Stomach smooth muscle (tissue), 2 donors: ENCODE measurements at regions not wholly inside any gene's neighbourhood (a gene's known extent, or its start where the extent isn't known, plus 50 kb on each side); places are given as distances from the start of the nearest gene placed in this dataset.

Experiments
- H3K27ac ChIP-seq: one replicate; pipeline ENCODE4 v1.7.0; 2013; ENCODE audit warnings: mild to moderate bottlenecking, low read length, inconsistent platforms
- H3K27me3 ChIP-seq, 2 donors: one replicate each; pipeline ENCODE4 v1.7.0; 2013; ENCODE audit warnings: low read length in 2 of 2; ENCODE audit not compliant: insufficient read depth in 2 of 2, control insufficient read depth in 1 of 2
- H3K36me3 ChIP-seq, 2 donors: one replicate each; pipeline ENCODE4 v1.7.0; 2013; ENCODE audit warnings: low read length in 2 of 2; ENCODE audit not compliant: control insufficient read depth in 2 of 2, insufficient read depth in 2 of 2
- H3K4me1 ChIP-seq: one replicate; pipeline ENCODE4 v1.7.0; 2013; ENCODE audit warnings: low read length; ENCODE audit not compliant: control insufficient read depth, insufficient read depth
- H3K4me3 ChIP-seq, 2 donors: one replicate each; pipeline ENCODE4 v1.7.0; 2013; ENCODE audit warnings: low read length in 2 of 2
- H3K9ac ChIP-seq, 2 donors: one replicate each; pipeline ENCODE4 v1.7.0; 2013; ENCODE audit warnings: low read length in 2 of 2, mild to moderate bottlenecking in 1 of 2
- H3K9me3 ChIP-seq, 2 donors: one replicate each; pipeline ENCODE4 v1.7.0; 2013; ENCODE audit warnings: low read length in 2 of 2; ENCODE audit not compliant: control insufficient read depth in 2 of 2
- donor health status: healthy.
- donor health status: Pancreatic carcinoma.

DNA sequence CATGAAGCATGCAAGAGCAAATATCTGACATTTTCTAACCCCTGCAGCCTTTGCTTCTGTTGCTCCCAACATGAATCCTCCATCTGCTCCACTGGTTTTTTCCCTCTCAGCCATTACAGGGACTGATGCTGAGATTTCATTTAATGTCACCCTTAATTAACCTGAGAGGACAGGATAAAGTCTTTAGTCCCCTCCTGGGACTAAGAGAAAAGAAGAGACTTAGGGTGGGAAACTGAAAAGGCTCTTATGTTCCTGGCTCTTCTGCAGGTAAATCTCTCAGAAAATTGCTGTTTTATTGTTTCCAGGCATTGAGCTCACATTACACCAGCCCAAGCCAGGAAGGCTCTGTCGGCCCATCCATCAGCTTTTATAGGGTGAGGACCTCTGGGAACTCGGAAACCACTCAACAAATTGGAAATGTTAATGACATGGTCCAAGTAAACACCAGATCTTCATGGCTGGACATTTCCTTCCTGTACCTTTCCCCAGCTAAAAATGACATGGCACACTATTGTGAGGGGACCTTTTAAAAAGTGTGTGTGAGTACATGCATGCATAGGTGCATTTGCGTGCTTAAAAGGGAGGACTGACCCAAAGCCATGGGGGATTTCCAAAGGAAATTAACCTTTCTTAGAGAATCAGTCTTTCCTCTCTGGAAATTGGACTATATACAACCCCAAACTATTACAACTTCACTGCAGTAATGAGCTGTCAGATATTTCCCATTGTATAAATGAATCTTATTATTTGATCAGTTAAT is 408.1 kb upstream of the TMTC1 start:
- no peaks in the 10 kb centered on the region for H3K4me1 ChIP-seq
- H3K27me3 ChIP-seq = no peaks in the 10 kb centered on the region
- no peak overlapping the region for H3K9ac ChIP-seq
- no peak overlapping the region for H3K27ac ChIP-seq
- no peaks in the 10 kb centered on the region for H3K9me3 ChIP-seq
- H3K4me3 ChIP-seq = no peak overlapping the region
- H3K36me3 ChIP-seq = no peaks in the 10 kb centered on the region

DNA sequence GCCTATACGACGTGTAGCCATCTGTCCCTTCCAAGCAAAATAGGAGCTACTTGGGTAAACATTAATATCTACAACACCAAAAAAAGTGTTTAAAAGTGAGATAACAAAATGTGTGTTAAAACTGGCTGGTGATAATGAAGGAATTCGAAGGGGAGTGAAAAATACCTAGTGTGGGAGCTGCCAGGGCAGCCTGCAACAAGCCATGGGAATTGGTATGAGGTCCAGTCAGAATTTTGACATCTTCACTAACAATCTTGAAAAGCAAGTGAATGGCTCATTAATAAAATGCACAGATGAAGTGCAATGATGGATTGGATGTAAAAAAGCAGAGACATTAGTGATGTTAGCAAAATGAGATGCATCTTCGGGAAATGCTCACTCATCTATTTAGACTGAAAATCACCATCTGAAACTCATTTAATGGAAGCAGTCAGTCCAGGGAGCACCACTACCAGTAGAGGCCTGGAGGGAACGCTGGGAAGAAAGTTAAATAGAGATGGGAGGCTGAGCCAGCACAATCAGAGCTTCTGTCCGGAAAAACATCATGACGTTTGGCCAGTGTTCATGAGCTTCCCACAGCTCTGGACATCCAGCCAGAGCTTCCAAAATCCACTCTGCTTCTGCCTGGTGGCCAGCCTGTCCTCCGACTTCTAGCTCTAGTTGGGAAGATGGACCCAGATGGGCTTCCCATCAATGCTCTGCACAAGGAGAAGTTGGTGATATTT is 405.0 kb upstream of the TMTC1 start:
- no peak overlapping the region for H3K27ac ChIP-seq

DNA sequence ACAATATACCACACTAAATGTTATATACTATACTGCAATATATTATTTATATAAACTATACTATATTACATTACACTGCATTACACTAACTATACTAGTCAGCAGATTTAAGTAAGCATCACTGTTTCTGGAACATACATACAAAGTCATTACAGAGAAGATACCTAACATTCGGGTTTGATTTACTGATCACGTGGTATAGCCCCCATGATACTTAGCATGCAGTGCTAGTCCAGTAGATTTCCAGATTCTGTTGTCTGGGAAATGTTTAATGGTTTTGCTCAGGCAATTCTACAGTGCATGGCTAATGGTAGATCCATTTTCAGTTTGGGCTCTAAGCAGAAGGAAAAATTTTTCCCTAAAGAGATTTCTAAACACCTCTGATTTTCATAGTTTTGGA is 403.7 kb upstream of the TMTC1 start:
- no peaks in the 10 kb centered on the region for H3K4me1 ChIP-seq
- no peaks in the 10 kb centered on the region for H3K27me3 ChIP-seq
- no peak overlapping the region for H3K4me3 ChIP-seq

More for the DNA sequence above, 405.0 kb upstream of the TMTC1 start:
- Histone ChIP-seq H3K9ac (no peak overlapping the region), H3K4me3 (no peak overlapping the region), H3K36me3 (no peaks in the 10 kb centered on the region), H3K4me1 (no peaks in the 10 kb centered on the region), H3K27me3 (no peaks in the 10 kb centered on the region), H3K9me3 (no peaks in the 10 kb centered on the region)

DNA sequence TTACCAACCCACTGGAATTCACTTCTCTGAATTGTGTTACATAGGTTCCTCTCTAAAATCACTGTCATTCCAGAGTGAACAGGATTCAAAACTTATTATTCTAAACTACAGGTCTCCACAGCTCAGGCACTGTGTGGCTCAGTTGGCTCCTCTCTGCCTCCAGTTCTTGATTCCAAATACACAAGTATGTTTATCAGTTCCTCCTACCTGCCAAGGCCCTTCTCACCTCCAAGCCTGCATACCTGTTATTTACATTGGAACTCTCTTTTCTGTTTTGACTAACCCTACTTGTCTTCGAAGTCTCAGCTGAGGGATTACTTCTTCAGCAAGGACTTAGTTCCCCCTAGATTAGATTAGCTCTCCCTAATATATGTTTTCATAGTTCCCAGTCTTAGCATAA is 397.6 kb upstream of the TMTC1 start:
- no peaks in the 10 kb centered on the region for H3K9me3 ChIP-seq
- H3K27ac ChIP-seq = no peak overlapping the region
- no peaks in the 10 kb centered on the region for H3K27me3 ChIP-seq
- no peak overlapping the region for H3K9ac ChIP-seq
- H3K4me3 ChIP-seq = no peak overlapping the region
- no peaks in the 10 kb centered on the region for H3K36me3 ChIP-seq
- no peaks in the 10 kb centered on the region for H3K4me1 ChIP-seq

More for the DNA sequence above, 403.7 kb upstream of the TMTC1 start:
- H3K9me3 ChIP-seq = no peaks in the 10 kb centered on the region
- no peak overlapping the region for H3K9ac ChIP-seq
- H3K27ac ChIP-seq = no peak overlapping the region
- H3K36me3 ChIP-seq = no peaks in the 10 kb centered on the region

DNA sequence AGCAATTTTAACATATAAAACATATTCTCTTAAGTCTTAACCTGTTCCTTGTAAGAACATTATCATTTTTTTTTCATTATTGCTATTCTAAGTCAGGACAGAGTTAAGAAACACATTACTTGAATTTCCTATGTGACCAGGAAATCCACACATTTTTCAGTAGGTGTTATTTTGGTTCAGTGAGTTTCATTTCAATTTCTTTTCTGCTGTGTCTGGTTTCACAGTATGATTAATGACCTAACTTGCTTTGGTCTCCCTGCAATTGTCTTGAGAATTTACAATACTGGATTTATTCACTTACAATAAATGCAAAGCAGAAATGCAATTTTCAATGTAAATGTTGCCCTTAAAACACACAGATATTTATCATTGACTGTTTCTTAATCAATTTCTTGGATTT is 396.9 kb upstream of the TMTC1 start:
- no peaks in the 10 kb centered on the region for H3K36me3 ChIP-seq
- H3K27me3 ChIP-seq = no peaks in the 10 kb centered on the region
- no peaks in the 10 kb centered on the region for H3K4me1 ChIP-seq
- no peaks in the 10 kb centered on the region for H3K9me3 ChIP-seq
- no peak overlapping the region for H3K9ac ChIP-seq
- H3K4me3 ChIP-seq = no peak overlapping the region
- no peak overlapping the region for H3K27ac ChIP-seq

DNA sequence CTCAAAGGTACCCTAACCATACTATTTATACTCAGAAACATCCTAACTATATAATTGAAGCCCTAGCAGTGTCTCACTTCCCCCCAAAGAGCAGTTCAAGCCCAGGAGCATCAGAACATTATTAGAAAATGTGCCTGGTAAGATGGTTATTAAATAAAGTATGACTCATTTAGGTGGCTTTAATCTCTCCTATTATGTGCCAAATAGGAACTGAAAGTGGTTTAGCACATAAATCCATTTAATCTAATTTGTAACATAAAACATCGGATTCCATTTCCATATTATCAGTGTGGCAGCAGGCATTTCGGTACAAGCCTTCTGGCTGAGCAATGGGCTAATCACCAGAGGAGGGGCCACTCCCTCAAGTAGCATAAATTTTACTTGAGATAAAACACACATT is 395.2 kb upstream of the TMTC1 start:
- H3K9me3 ChIP-seq = no peaks in the 10 kb centered on the region
- H3K27me3 ChIP-seq = no peaks in the 10 kb centered on the region
- H3K9ac ChIP-seq = no peak overlapping the region
- no peaks in the 10 kb centered on the region for H3K4me1 ChIP-seq
- H3K27ac ChIP-seq = no peak overlapping the region
- H3K4me3 ChIP-seq = no peak overlapping the region
- H3K36me3 ChIP-seq = no peaks in the 10 kb centered on the region

DNA sequence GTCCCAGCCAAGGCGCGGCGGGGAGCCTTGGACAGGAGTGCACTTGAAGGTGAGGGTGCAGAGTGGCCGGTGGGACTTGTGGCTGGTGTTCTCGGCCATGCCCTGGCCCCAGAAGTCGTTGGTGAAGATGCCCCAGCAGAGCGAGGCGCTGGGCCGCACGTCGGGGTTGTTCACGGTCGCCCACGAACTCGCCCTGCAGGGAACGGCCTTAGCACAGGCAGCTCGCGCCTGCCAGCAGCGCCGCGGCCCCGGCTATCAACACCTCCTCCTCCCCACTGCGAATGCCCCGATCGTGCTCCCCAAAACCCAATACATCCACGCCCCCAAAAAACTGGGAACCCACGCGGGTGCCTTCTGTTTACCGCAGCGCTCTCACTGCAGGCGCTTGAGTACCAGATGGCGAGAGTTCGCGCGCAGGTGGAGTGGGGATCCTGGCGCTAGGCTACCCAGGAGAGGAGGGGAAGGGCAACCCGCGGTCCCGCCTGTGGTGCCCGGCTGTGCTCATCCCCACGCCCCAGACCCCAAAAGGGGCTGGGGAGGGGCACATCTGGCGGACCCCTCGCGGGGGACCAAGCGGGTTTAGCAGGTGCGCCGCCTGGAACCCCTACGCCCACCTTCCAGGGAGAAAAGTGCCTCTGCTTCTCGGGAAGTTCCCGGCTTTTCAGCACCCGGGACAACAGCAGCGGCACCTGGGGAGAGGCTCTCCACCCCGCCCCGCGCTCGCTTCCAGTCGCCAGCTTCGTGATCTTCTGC is 386.3 kb upstream of the TMTC1 start:
- Histone ChIP-seq H3K9me3 (no peaks in the 10 kb centered on the region), H3K36me3 (no peaks in the 10 kb centered on the region), H3K4me3 (no peak overlapping the region), H3K27me3 (peaks cover 0 to 12% of the 10 kb centered on the region in 2 donors), H3K9ac (no peak overlapping the region), H3K27ac (no peak overlapping the region), H3K4me1 (peaks cover 1% of the 10 kb centered on the region)

DNA sequence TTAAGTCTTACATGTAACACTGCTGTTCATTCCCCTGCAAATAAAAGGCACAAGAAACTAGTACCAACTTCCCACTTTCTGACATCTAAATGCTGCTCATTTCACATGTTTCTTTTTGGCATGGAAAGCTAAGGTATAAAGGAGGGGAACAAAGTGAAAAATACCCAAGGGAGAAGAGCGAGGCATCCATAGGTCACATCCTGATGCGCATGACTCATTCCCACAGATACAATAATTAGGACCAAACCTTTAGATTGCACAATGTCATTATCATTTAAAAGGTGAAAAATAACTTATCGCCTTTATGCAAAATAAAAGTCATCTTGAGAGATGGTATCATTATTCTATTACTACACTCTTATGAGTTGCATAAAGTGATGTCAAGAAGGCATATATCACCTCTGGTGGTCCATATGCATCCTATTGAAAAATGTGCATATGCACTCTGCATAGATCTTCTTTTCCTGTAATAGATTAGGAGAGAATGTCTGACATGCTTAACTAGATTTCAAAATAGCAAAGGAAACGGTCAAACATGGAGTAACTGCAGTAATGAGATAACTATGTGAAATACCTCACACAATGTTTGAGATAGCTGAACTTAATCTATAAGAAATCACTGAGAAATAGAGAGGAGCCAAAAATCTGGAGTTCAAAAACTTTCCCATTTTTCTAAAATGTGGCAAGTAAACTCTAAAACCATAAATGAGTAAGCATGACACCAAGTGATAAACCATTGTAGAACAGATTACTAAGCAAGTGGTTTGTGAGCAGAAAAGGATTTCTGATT is 382.5 kb upstream of the TMTC1 start:
- Histone ChIP-seq H3K36me3 (no peaks in the 10 kb centered on the region), H3K9me3 (no peaks in the 10 kb centered on the region), H3K4me3 (no peak overlapping the region), H3K4me1 (peaks cover 6% of the 10 kb centered on the region), H3K27me3 (peaks cover 0 to 12% of the 10 kb centered on the region in 2 donors), H3K27ac (no peak overlapping the region), H3K9ac (no peak overlapping the region)

DNA sequence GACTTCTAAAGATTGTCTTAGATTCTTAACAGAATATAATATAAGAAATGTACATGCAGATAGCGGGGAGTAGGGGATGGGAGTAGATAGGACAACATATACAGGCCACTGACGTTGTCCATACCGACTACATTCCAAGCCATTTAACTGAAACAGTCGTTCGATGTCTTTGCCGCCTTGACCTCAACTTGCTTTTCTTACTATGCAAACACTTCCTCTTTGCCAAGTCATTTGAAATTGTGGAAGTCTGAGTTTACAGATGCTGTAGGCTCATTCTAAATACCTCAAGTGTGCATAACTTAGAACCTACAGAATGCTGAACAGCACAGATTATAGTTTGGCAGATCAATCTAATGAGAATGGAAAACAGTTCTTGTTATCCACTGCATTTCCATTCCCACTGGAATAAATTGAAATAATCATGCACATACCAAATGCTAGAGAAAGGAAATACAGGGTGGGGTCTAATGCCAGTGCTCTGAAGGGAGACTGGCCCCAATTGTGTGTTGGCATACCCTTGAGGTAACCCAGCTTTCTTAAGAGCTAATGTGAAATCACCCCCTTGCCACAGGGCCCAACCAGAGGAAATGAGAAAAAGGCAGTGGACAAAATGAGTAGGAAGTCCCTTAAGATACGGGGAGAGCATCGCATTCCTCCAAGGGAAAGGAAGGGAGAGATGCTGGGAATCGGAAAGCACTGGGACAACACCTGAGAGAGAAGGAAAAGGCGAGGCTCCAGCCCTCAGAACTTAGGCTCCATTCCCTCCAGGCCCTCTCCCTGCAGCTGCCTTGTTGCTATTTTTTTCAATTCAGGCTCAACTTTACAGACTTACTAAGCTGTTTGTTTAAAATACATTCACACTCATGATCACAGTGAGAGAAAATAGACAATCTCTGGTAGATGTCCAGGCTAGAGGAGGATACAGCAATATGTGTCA is 380.9 kb upstream of the TMTC1 start:
- H3K36me3 ChIP-seq = no peaks in the 10 kb centered on the region
- H3K27ac ChIP-seq = no peak overlapping the region
- H3K4me3 ChIP-seq = no peak overlapping the region
- H3K27me3 ChIP-seq = peaks cover 0 to 3% of the 10 kb centered on the region in 2 donors
- no peak overlapping the region for H3K9ac ChIP-seq
- H3K9me3 ChIP-seq = no peaks in the 10 kb centered on the region
- peaks cover 6% of the 10 kb centered on the region for H3K4me1 ChIP-seq
